Activated T-helper 17 cell treated with anti-CD3 and anti-CD28 coated beads, Interleukin-2, amount 50 U/mL, for 72 hours (primary cell): ENCODE measurements at regions not wholly inside any gene's neighbourhood (a gene's known extent, or its start where the extent isn't known, plus 50 kb on each side); places are given as distances from the start of the nearest gene placed in this dataset.

Experiments used
- ATAC-seq: fragments of 150-1000 bp; cut with Tn5 transposase; replicated peaks from 2 replicates; pipeline ENCODE4 v1.10.0; 2021; ENCODE audit warnings: mild to moderate bottlenecking, moderate library complexity
- H3K27ac Mint-ChIP-seq: one replicate; pipeline ENCODE4 v1.8.0; 2022; ENCODE audit warnings: mixed read lengths
- H3K27me3 Mint-ChIP-seq: one replicate; pipeline ENCODE4 v1.8.0; 2022; ENCODE audit warnings: mixed read lengths
- H3K36me3 Mint-ChIP-seq: one replicate; pipeline ENCODE4 v1.8.0; 2022; ENCODE audit warnings: low read depth, mild to moderate bottlenecking, mixed read lengths
- H3K4me1 Mint-ChIP-seq: one replicate; pipeline ENCODE4 v1.8.0; 2022; ENCODE audit warnings: mixed read lengths
- H3K4me3 Mint-ChIP-seq: one replicate; pipeline ENCODE4 v1.8.0; 2022; ENCODE audit warnings: mild to moderate bottlenecking, mixed read lengths
- H3K9me3 Mint-ChIP-seq: one replicate; pipeline ENCODE4 v1.8.0; 2022; ENCODE audit warnings: mixed read lengths

DNA sequence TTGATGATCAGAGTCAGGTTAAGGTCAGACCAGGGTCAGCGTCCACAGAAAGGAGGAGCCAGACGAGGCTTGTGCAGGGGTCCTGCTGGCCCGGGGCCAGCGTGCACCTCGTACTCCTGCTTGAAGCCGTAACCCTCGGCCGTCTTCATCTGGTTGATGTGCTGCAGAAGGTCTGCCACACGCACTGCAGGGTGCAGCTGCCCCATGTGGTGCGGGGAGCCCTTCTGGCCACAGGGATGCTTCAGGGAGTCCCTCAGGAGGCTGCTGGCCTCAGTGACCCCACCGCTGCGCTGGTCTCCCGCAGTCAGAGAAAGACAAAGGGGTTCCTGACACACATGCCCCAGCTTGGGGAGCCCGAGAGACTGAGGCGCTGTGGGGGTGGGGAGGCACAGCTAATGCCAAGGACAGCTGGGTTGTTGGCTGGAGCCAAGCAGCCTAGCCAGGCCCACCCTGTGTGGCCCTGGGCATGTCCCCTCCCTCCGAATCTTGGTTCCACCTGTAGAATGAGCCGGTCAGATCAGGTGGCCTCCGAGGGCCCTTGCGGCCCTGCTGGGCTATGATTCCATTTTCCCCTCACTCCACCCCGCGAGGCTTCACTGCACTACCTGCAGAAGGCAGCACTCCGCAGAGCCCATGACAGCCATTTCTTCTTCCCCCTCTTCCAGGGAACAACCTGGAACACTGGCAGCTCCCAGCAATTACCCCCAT, 251.9 kb downstream of the PTPRU start:
- H3K4me1 Mint-ChIP-seq, result no peaks in the 10 kb centered on the region
- H3K36me3 Mint-ChIP-seq, result no peaks in the 10 kb centered on the region
- no peaks in the 10 kb centered on the region for H3K9me3 Mint-ChIP-seq
- no peak for ATAC-seq
- no peak overlapping the region for H3K4me3 Mint-ChIP-seq
- H3K27ac Mint-ChIP-seq, result no peak overlapping the region
- H3K27me3 Mint-ChIP-seq, result peaks cover 15% of the 10 kb centered on the region

GRCh38 chr1:29487291-29487690, 251.0 kb downstream of the PTPRU start:
- Mint-ChIP-seq H3K36me3 (no peaks in the 10 kb centered on the region), H3K4me3 (no peak overlapping the region), H3K27ac (no peak overlapping the region), H3K27me3 (peaks cover 19% of the 10 kb centered on the region), H3K4me1 (no peaks in the 10 kb centered on the region), H3K9me3 (no peaks in the 10 kb centered on the region)
- ATAC-seq, result no peak

GRCh38 chr1:29485096-29485925, 249.0 kb downstream of the PTPRU start:
- Mint-ChIP-seq H3K9me3 (no peaks in the 10 kb centered on the region), H3K36me3 (no peaks in the 10 kb centered on the region), H3K4me1 (no peaks in the 10 kb centered on the region), H3K4me3 (no peak overlapping the region), H3K27ac (no peak overlapping the region), H3K27me3 (peaks cover 23% of the 10 kb centered on the region)
- no peak for ATAC-seq

DNA sequence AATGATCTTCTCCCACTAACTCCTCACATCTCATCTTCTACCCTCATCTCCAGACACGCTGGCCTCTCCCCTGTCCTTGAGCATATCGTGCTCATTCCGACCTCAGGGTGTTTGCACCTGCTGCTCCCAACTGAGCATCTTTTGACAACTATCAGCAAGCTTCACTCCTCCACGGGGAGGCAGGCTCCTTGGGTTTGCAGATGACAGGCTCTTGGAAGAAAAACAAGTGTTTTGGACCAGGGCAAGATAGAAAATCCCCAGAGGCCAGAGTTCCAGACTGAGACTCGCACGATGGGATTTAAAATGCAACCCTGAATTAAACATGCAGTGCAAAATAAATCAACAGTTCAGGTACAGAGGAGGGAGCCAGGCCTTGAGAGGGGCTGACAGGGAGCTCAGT, 246.7 kb downstream of the PTPRU start:
- Mint-ChIP-seq H3K27me3 (peaks cover 30% of the 10 kb centered on the region), H3K4me1 (no peaks in the 10 kb centered on the region), H3K4me3 (no peak overlapping the region), H3K27ac (no peak overlapping the region), H3K36me3 (no peaks in the 10 kb centered on the region), H3K9me3 (no peaks in the 10 kb centered on the region)
- no peak for ATAC-seq

GRCh38 chr1:29482064-29482463, 245.7 kb downstream of the PTPRU start:
- peaks cover 35% of the 10 kb centered on the region for H3K27me3 Mint-ChIP-seq
- H3K9me3 Mint-ChIP-seq, result no peaks in the 10 kb centered on the region
- H3K36me3 Mint-ChIP-seq, result no peaks in the 10 kb centered on the region
- H3K4me1 Mint-ChIP-seq, result no peaks in the 10 kb centered on the region
- no peak overlapping the region for H3K4me3 Mint-ChIP-seq
- no peak for ATAC-seq
- no peak overlapping the region for H3K27ac Mint-ChIP-seq

- Mint-ChIP-seq H3K36me3 (no peaks in the 10 kb centered on the region), H3K27ac (no peak overlapping the region), H3K4me3 (no peak overlapping the region), H3K27me3 (peaks cover 44% of the 10 kb centered on the region), H3K9me3 (no peaks in the 10 kb centered on the region), H3K4me1 (no peaks in the 10 kb centered on the region)
- no peak for ATAC-seq
Observed at GRCh38 chr1:29481031-29481430, 244.7 kb downstream of the PTPRU start.

DNA sequence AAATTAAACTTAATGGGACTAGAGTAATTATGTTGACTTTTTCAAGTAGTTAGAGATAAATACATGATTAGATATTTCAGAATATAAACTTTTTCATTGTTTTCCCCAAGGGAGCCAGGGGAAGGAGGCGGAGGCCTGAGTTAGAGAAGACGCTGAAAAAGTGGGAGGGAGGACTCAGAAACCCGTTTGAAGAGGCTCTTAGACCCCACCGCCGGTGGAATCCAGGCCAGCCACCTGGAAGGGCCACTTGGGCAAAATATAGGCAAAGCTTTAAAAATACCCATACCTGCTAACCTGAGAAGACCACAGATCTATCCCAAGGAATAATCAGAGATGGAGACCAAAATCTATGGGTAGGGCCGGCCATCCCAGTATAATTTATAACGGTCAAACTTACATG, 242.6 kb downstream of the PTPRU start:
- H3K27me3 Mint-ChIP-seq, result peaks cover 56% of the 10 kb centered on the region
- no peak overlapping the region for H3K4me3 Mint-ChIP-seq
- H3K9me3 Mint-ChIP-seq, result no peaks in the 10 kb centered on the region
- no peak overlapping the region for H3K27ac Mint-ChIP-seq
- ATAC-seq, result no peak
- H3K4me1 Mint-ChIP-seq, result no peaks in the 10 kb centered on the region
- H3K36me3 Mint-ChIP-seq, result no peaks in the 10 kb centered on the region

DNA sequence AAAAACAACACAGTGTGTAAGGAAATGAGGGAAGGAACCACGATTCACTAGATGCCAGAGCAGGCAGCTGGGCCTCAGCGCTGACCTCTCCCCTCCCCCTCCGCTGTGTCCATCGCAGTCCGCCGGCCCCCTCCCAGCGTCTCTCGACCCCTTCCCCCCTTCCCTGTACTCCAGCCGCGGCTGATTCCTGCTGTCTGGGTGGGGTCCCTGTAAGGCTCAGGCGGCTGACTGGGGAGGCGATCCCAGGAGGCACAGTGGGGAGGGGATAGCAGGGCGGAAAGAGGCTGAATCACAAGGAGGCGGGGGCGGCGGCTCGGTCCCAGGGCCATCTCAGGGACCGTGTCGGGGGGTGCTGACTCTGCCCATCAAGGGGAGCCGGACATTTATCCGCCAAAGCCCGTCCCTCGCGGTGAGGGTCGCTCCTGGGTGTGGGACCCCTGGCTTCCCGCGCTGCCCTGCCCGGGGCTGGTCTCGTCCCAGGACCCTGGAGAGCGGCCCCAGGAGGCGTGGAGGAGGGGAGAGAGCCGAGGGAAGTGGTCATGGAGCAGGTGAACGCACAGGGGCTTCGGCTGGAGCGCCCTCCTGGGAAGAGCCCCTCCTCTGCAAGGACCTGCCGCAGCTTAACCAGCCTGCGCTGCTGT, 241.9 kb downstream of the PTPRU start:
- Mint-ChIP-seq H3K4me1 (no peaks in the 10 kb centered on the region), H3K27me3 (peaks cover 57% of the 10 kb centered on the region)
- no peak for ATAC-seq

DNA sequence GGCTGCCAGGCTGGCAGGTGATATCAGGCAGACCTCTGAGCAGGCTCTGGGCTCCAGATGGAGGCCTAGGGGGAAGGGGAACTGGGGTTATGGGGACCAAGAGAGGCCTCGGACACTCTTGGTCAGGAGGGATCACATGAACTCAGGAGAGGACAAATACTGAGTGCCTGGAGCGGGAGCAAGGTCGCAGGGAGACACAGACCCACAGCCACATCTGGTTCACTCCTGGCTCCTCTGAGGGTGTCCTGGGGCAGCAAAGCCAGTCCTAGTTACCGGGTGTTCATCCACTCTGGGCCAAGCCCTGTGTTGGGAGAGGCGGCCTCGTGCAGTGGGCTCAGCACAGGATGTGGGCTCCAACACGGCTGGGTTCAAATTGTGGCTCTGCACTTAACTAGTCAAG, 239.0 kb downstream of the PTPRU start:
- Mint-ChIP-seq H3K36me3 (no peaks in the 10 kb centered on the region), H3K27ac (no peak overlapping the region), H3K4me3 (no peak overlapping the region), H3K4me1 (no peaks in the 10 kb centered on the region), H3K27me3 (peaks cover 54% of the 10 kb centered on the region), H3K9me3 (no peaks in the 10 kb centered on the region)
- no peak for ATAC-seq

More for the DNA sequence above, 241.9 kb downstream of the PTPRU start:
- H3K36me3 Mint-ChIP-seq, result no peaks in the 10 kb centered on the region
- no peak overlapping the region for H3K27ac Mint-ChIP-seq
- no peaks in the 10 kb centered on the region for H3K9me3 Mint-ChIP-seq
- no peak overlapping the region for H3K4me3 Mint-ChIP-seq

- ATAC-seq, result no peak
- Mint-ChIP-seq H3K4me1 (no peaks in the 10 kb centered on the region), H3K4me3 (no peak overlapping the region), H3K27me3 (peaks cover 59% of the 10 kb centered on the region), H3K9me3 (no peaks in the 10 kb centered on the region), H3K27ac (no peak overlapping the region), H3K36me3 (no peaks in the 10 kb centered on the region)
Observed at GRCh38 chr1:29474274-29475244, 238.2 kb downstream of the PTPRU start.

- Mint-ChIP-seq H3K27ac (no peak overlapping the region), H3K4me3 (no peak overlapping the region), H3K9me3 (no peaks in the 10 kb centered on the region), H3K36me3 (no peaks in the 10 kb centered on the region), H3K4me1 (no peaks in the 10 kb centered on the region), H3K27me3 (peaks cover 57% of the 10 kb centered on the region)
- ATAC-seq, result no peak
Observed at GRCh38 chr1:29473161-29473855, 237.0 kb downstream of the PTPRU start.

GRCh38 chr1:29471487-29472313, 235.4 kb downstream of the PTPRU start:
- ATAC-seq, result no peak
- peaks cover 2% of the 10 kb centered on the region for H3K9me3 Mint-ChIP-seq
- peaks cover 57% of the 10 kb centered on the region for H3K27me3 Mint-ChIP-seq
- no peaks in the 10 kb centered on the region for H3K4me1 Mint-ChIP-seq
- H3K36me3 Mint-ChIP-seq, result no peaks in the 10 kb centered on the region
- no peak overlapping the region for H3K4me3 Mint-ChIP-seq
- H3K27ac Mint-ChIP-seq, result no peak overlapping the region

GRCh38 chr1:29470788-29471119, 234.4 kb downstream of the PTPRU start:
- Mint-ChIP-seq H3K9me3 (peaks cover 4% of the 10 kb centered on the region), H3K27me3 (peaks cover 53% of the 10 kb centered on the region), H3K4me3 (no peak overlapping the region), H3K27ac (no peak overlapping the region), H3K4me1 (no peaks in the 10 kb centered on the region), H3K36me3 (no peaks in the 10 kb centered on the region)
- no peak for ATAC-seq
